Right cardiac atrium (tissue), 5 donors: ENCODE measurements at regions not wholly inside any gene's neighbourhood (a gene's known extent, or its start where the extent isn't known, plus 50 kb on each side); places are given as distances from the start of the nearest gene placed in this dataset.
"Not testable (repeated sequence)": the region's sequence is repeated elsewhere in the genome, so short reads cannot be mapped to it uniquely, and the experiment has no call there.

ENCODE experiments used
- ATAC-seq, 2 donors: fragments of 200-7000 bp; cut with Tn5 transposase; one replicate each; pipeline versions ENCODE4 v1.8.0 to v1.9.1; 2020; ENCODE audit warnings: moderate library complexity in 2 of 2, mild to moderate bottlenecking in 1 of 2
- DNase-seq, 3 donors: peaks; one replicate each; pipeline ENCODE4 v3.0.0-alpha.2; 2020
- H3K27ac ChIP-seq: one replicate; pipeline ENCODE4 v1.5.1; 2013; ENCODE audit warnings: mild to moderate bottlenecking, low read length, control low read depth, moderate library complexity
- H3K27me3 ChIP-seq: one replicate; pipeline ENCODE4 v1.6.1; 2013; ENCODE audit not compliant: control insufficient read depth, insufficient read depth
- H3K4me1 ChIP-seq: one replicate; pipeline ENCODE4 v1.6.1; 2013; ENCODE audit warnings: low read length; ENCODE audit not compliant: control insufficient read depth, insufficient read depth
- H3K4me3 ChIP-seq: one replicate; pipeline ENCODE4 v1.5.1; 2013; ENCODE audit warnings: low read length, control low read depth
- H3K9me3 ChIP-seq: one replicate; pipeline ENCODE4 v1.6.1; 2013; ENCODE audit warnings: low read length; ENCODE audit not compliant: control insufficient read depth
- WGBS: extraction: QIAGEN DNeasy Blood & Tissue Kit; methylation state at CpG from one replicate; pipeline ENCODE4 v1.1.7; 2013; 5-methylcytosine and 5-hydroxymethylcytosine counted together
- intact Hi-C, 4 donors: fragments of 100-400 bp; cut with DNase I; formaldehyde crosslinking; loops; one replicate each; pipeline versions ENCODE4 v1.11.0 to v1.14.0; 2022 to 2023
- donor health status: healthy with polysubstance abuse.
- donor health status: DM: no; HTN: yes; CAD: no.
- donor health status: DM: no; HTN: no; CAD: no.
- donor health status: DM: no; HTN: yes; CAD: no; lungs with severe emphysema.
- donor health status: DM: yes; HTN: yes; CAD: no.

DNA sequence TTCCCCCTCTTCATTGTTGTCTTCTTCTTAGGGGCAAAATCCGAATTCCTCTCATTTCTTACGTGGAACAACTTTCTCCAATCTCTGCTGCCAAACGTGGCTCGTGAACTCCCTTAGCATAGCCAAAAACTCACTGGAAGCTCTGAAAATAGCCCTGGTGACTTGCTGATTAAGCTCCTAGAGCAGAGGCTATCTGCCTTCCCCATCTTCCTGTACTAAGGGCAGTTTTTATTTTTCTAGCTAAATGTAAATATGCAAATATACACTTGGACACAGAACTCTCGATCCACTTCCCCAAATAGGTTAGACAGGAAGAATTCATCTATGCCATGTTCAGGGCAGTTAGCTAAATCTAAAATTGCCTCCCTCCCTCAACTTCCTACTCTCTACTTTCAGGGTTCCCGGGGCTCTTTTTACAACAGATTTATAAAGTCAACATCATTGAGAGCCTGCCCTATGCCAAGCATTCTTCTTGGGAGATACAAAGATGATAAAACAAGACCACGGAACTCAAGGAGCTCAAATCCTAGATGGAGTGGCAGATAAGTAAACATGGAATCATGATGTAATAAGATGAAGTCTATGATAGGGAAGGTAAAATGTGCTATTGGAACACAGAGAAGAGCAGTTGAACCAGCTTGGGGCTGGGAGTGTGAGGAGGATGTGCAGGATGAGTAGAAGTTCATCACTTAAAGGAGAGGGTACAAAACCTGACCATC, 59.4 kb upstream of the FMOD start:
- no peak overlapping the region for H3K27ac ChIP-seq
- no peaks in the 10 kb centered on the region for H3K9me3 ChIP-seq
- 22% methylated on average over 7 of the region's 7 CpGs for WGBS
- intact Hi-C loops: no loop called here
- ATAC-seq (no peak), DNase-seq (no peak)
- H3K4me1 ChIP-seq: no peaks in the 10 kb centered on the region
- H3K4me3 ChIP-seq: no peak overlapping the region
- H3K27me3 ChIP-seq: no peaks in the 10 kb centered on the region

DNA sequence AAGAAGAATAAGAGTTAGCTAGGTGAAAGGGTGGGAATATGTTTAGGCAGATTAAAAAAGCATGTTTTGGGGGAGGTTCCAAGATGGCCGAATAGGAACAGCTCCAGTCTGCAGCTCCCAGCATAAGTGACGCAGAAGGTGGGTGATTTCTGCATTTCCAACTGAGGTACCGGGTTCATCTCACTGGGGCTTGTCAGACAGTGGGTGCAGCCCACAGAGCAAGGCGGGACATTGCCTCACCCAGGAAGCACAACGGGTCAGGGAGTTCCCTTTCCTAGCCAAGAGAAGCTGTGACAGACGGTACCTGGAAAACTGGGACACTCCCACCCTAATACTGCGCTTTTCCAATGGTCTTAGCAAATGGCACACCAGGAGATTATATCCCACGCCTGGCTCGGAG, 60.5 kb upstream of the FMOD start:
- H3K27me3 ChIP-seq, H3K9me3 ChIP-seq, H3K27ac ChIP-seq, DNase-seq, H3K4me1 ChIP-seq, intact Hi-C loops, ATAC-seq, H3K4me3 ChIP-seq: not testable (repeated sequence)
- WGBS: 80% methylated on average over 9 of the region's 9 CpGs

DNA sequence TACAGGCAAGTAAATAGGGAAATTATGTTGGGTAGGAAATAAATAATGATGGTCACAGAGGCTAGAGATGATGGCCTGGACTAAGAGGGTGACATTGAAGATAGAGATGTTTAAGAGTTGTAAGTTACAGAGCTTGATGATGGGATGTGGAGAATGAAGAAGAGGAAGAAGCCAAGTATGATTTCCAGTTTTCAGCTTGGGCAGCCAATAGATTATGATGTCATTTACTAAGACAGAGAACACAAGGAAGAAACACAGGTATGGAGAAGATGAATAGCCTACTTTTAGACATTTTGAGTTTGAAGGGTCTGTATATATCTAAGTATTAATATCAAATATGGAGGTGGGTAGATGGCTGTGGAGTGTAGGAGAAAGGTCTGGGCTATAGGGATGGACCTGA, 56.0 kb upstream of the PRELP start:
- no peak for DNase-seq
- Histone ChIP-seq H3K27ac (no peak overlapping the region), H3K4me3 (no peak overlapping the region), H3K27me3 (no peaks in the 10 kb centered on the region), H3K9me3 (no peaks in the 10 kb centered on the region), H3K4me1 (no peaks in the 10 kb centered on the region)
- ATAC-seq: no peak
- intact Hi-C loops: no loop called here

DNA sequence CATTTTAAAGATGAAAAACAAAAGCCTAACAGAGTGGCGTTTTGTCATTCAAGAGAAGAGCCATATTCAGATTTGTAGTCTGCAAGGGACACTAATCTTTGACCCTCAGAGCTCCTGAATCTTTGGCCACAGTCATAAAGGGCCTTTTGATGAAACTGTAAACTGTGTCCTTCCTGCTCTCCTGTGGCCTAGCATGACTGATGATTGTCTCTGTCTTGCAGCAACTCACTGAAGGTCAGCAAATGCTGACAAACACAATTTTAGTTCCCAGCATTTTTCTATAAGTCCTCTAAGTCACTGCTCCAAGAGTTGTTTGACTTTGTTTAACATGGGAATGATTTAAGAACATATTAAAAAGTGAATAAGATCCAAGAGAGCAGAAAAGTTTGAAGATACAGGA, 55.3 kb upstream of the PRELP start:
- H3K4me1 ChIP-seq: no peaks in the 10 kb centered on the region
- no peak overlapping the region for H3K27ac ChIP-seq
- 89% methylated on average over 1 of the region's 1 CpG for WGBS
- ATAC-seq (no peak), DNase-seq (no peak)
- H3K27me3 ChIP-seq: no peaks in the 10 kb centered on the region
- no peaks in the 10 kb centered on the region for H3K9me3 ChIP-seq
- no peak overlapping the region for H3K4me3 ChIP-seq
- intact Hi-C loops: no loop called here

DNA sequence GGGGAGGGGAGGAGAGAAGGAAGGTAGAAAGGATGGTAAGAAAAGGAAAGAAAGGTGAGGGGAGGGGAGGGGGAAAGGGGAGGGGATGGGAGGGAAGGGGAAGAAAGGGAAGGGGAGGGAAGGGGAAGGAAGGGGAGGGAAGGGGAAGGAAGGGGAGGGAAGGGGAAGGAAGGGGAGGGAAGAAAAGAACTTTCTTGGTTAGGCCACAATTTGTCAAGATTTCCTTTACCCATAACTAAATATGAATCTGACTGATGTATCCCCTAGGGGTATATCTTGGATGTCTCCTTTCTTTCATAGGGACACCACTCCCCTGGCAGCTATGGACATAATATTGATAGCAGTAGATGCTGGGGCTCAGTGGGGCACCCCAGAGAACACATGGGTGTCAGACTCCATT, 54.4 kb upstream of the PRELP start:
- no peaks in the 10 kb centered on the region for H3K4me1 ChIP-seq
- intact Hi-C loops: no loop called here
- H3K27me3 ChIP-seq: no peaks in the 10 kb centered on the region
- H3K27ac ChIP-seq: no peak overlapping the region
- no peak for DNase-seq
- no peaks in the 10 kb centered on the region for H3K9me3 ChIP-seq
- ATAC-seq: no peak
- no peak overlapping the region for H3K4me3 ChIP-seq

DNA sequence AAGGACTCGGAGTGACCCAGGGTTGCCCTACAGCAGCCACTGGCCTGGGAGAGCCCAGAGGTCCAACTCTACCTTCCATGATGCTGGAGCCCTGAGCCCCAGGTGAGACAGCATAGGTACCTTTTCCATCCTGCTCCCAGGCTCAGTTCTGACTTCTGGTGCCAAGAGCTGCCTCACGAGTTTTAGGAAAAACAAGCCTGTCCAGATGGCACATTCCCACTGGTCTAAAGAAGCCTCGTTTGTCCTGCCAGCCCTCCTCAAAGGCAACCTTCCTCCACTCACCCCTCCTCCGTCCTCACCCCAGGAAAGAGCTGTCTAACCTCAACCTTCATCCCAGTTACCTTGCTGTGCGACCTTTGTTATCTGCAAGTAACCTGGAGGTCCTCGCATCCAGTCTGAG, 53.5 kb upstream of the PRELP start:
- intact Hi-C loops: no loop called here
- no peaks in the 10 kb centered on the region for H3K27me3 ChIP-seq
- H3K4me1 ChIP-seq: no peaks in the 10 kb centered on the region
- H3K4me3 ChIP-seq: no peak overlapping the region
- ATAC-seq (no peak), DNase-seq (no peak)
- no peaks in the 10 kb centered on the region for H3K9me3 ChIP-seq
- no peak overlapping the region for H3K27ac ChIP-seq
- 92% methylated on average over 6 of the region's 6 CpGs for WGBS

DNA sequence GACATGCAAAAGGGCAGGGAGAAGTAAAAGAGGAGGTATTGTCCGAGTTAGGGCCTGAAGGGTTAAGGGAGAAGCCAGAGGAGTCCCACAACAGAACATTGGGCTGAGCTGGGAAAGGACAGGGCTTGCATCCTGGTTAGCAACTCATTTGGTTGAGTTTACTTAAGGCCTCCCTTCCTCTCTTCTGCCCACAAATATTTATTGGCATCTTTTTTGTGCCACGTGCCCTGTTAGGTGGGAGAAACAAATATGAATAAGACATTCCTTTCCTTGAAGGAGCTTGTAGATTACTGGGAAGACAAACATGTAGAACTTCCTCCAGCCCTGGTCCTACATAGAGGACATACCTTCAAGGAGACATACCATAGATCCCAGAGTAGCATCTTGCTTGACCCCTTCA, 53.0 kb upstream of the PRELP start:
- intact Hi-C loops: no loop called here
- ATAC-seq (no peak), DNase-seq (no peak)
- no peak overlapping the region for H3K4me3 ChIP-seq
- no peak overlapping the region for H3K27ac ChIP-seq
- H3K4me1 ChIP-seq: no peaks in the 10 kb centered on the region
- H3K27me3 ChIP-seq: no peaks in the 10 kb centered on the region
- H3K9me3 ChIP-seq: no peaks in the 10 kb centered on the region
- 96% methylated on average over 2 of the region's 2 CpGs for WGBS

DNA sequence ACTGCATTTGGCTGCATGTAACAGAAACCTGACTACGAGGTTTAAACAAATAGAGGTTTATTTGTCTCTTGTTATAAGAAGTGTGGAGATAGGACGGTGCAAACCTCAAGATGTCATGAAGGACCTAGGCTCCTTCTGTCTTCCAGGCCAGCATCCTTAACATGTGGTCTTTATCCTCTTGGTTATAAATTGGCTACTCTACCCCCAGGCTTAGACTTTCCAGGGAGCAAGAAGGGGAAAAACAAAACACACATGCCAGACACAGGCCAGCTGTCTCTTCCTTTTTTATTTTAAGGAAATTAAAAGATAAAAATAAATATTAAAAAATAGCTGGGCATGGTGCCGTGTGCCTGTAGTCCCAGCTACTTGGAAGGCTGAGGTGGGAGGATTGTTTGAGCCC, 51.3 kb upstream of the PRELP start:
- H3K27me3 ChIP-seq: no peaks in the 10 kb centered on the region
- DNase-seq: no peak
- H3K4me1 ChIP-seq: no peaks in the 10 kb centered on the region
- 64% methylated on average over 3 of the region's 3 CpGs for WGBS
- H3K4me3 ChIP-seq: no peak overlapping the region
- no peak overlapping the region for H3K27ac ChIP-seq
- no peaks in the 10 kb centered on the region for H3K9me3 ChIP-seq
- ATAC-seq: no peak
- intact Hi-C loops: no loop called here

DNA sequence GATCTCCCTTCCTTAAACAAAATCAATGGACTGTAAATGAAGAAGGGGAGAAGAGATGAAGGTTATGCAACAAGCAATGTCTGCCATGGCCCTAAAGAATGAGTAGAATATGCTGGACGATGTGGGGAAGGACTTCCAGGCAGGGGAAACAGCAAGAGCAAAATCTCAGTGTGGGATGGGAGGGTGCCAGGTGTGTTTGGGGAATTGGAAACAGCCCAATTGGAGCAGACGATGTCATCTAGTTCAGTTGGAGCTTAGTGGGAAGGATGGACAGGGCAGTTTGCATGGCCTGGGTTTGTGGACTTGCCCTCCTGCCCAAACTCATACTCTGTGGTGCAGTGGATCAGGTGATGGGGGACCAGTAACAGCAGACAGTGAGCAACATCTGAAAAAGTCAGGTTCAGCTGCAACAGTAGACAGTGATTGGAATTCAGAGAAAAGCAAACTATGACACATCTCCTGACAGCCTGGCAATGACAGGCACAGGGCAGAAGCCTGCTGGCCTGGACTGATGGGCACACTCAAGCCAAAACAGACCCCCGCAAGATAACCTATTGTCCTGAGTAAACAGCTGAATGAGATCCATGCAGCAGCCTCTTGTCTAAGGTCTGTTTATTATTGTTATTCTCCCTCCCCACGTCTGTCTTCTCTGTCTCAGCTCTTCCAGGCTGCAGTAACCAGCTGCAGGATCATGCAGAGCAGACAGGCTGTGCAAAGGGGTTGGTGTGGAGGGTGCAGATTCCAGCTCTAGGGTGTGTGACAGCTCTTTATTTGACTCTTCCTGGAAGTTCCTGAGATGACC, 50.5 kb upstream of the PRELP start:
- Histone ChIP-seq H3K4me1 (no peaks in the 10 kb centered on the region), H3K4me3 (no peak overlapping the region), H3K27me3 (no peaks in the 10 kb centered on the region), H3K27ac (no peak overlapping the region), H3K9me3 (no peaks in the 10 kb centered on the region)
- no peak for DNase-seq
- WGBS: 54% methylated on average over 4 of the region's 4 CpGs
- intact Hi-C loops: no loop called here
- no peak for ATAC-seq

DNA sequence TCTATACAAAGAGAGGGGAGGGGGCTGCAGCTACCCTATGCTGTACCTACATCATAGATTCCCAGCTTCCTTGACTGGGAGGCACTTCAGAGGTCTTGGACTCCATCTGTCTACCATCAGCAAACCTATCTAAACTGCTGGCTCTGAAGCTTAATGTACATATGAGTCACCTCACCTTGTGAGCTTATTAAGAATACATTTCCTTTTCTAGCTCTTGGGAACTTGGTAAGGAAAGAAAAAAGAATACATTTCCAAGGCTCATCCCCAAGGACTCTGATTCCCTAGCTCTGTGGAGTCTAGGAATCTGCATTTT, 50.0 kb upstream of the PRELP start:
- no peak overlapping the region for H3K27ac ChIP-seq
- no peaks in the 10 kb centered on the region for H3K9me3 ChIP-seq
- DNase-seq (no peak), ATAC-seq (no peak)
- no peak overlapping the region for H3K4me3 ChIP-seq
- H3K4me1 ChIP-seq: no peaks in the 10 kb centered on the region
- H3K27me3 ChIP-seq: no peaks in the 10 kb centered on the region
- intact Hi-C loops: no loop called here
